ENCODE measurements at regions not wholly inside any gene's neighbourhood (a gene's known extent, or its start where the extent isn't known, plus 50 kb on each side); places are given as distances from the start of the nearest gene placed in this dataset.
"Not testable (repeated sequence)": the region's sequence is repeated elsewhere in the genome, so short reads cannot be mapped to it uniquely, and the experiment has no call there.

DNA sequence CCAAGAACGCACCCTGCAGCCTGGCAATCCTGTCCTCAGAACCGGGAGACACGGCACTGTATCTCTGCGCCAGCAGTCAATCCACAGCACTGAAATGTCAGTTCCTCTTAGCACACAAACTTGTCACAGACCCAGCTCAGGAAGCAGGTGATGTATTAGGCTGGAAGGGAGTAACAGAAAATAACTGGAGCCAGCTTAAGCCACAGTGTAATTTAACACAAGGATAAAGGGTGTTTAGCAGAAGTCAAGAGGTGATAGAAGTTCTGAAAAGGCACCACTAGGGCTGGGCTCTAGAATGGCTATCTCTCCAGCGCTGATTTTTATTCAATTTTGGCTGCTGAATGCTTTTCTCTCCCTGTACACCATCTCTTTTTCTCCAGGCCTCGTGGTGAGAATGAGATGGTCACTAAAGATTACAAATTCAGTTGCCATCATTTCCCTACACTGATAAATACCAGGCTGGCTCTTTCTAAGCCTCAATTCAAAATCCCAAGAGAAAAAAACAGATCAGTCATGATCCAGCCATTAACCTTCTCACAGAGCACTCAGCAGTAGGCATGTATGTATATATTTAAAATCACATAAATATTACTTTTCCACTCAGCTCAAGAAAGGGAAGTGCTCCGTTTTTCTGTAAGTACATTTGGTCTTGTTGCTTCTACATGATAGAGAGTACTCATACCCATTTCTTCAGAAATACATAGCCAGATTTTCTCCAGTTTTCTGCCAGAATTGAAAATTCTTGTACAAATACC lies 102.7 kb upstream of the PRSS1 start:
- peak overlapping the region; percentile 82 for H3K4me3 Mint-ChIP-seq
- peaks cover 28% of the 10 kb centered on the region for H3K27me3 Mint-ChIP-seq
- no peaks in the 10 kb centered on the region for H3K36me3 Mint-ChIP-seq (ENCODE audit: low read depth)
- ChIA-PET POLR2A (interaction anchor here (0.9 to 2.0 kb wide), 3 partner anchors 9 to 161 kb away, joined by 3 to 13 read pairs (median 5); no protein-coding TSS in a partner anchor), CTCF (no interaction called here)
- no peaks in the 10 kb centered on the region for H3K36me3 ChIP-seq (ENCODE audit: insufficient read depth, low read length)
- H3K27ac Mint-ChIP-seq = peak overlapping the region; percentile 86
- H3K9me3 ChIP-seq (ENCODE audit: control insufficient read depth in 1 of 2, insufficient read depth in 1 of 2, low read length in 2 of 2) = no peaks in the 10 kb centered on the region
- H3K4me3 ChIP-seq (ENCODE audit: low read length) = peak overlapping the region; percentile 35
- intact Hi-C loops (cut with DNase I, micrococcal nuclease) = no loop called here
- no peak overlapping the region for H3K27ac ChIP-seq (ENCODE audit: low read depth in 1 of 2, low read length in 2 of 2)
- H3K27me3 ChIP-seq (ENCODE audit: control insufficient read depth in 1 of 2, insufficient read depth in 2 of 2, low read length in 2 of 2) = no peaks in the 10 kb centered on the region
- TF ChIP-seq, protein P1, sequence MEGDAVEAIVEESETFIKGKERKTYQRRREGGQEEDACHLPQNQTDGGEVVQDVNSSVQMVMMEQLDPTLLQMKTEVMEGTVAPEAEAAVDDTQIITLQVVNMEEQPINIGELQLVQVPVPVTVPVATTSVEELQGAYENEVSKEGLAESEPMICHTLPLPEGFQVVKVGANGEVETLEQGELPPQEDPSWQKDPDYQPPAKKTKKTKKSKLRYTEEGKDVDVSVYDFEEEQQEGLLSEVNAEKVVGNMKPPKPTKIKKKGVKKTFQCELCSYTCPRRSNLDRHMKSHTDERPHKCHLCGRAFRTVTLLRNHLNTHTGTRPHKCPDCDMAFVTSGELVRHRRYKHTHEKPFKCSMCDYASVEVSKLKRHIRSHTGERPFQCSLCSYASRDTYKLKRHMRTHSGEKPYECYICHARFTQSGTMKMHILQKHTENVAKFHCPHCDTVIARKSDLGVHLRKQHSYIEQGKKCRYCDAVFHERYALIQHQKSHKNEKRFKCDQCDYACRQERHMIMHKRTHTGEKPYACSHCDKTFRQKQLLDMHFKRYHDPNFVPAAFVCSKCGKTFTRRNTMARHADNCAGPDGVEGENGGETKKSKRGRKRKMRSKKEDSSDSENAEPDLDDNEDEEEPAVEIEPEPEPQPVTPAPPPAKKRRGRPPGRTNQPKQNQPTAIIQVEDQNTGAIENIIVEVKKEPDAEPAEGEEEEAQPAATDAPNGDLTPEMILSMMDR (IDR thresholded peaks at IDR 0.05) = no peak
- peaks cover 24% of the 10 kb centered on the region for H3K4me1 Mint-ChIP-seq (ENCODE audit: low read depth)
- no peaks in the 10 kb centered on the region for H3K9me3 Mint-ChIP-seq
- DNase-seq (no peak), ATAC-seq (ENCODE audit: poor library complexity) (peak; percentile 66)
- no peaks in the 10 kb centered on the region for H3K4me1 ChIP-seq (ENCODE audit: insufficient read depth, low read length)

DNA sequence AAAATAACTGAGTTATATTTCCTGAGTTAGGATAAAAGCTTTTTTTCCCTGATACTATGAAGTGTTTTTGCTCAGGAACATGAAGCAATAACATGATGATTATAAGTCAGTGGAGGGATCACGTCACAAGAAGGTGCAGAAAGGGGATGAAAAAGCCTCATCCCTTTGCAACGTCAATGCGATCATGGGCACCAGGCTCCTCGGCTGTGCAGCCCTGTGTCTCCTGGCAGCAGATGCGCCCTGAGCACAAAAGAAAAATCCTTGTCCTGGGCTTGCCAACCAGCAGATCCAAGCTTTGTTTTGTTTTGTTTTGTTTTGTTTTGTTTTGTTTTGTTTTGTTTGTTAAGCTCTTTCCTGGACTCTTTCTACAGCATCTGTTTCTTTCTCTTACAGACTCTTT lies 103.5 kb upstream of the PRSS1 start:
- H3K36me3 Mint-ChIP-seq (ENCODE audit: low read depth) = no peaks in the 10 kb centered on the region
- no peaks in the 10 kb centered on the region for H3K9me3 Mint-ChIP-seq
- H3K4me1 Mint-ChIP-seq (ENCODE audit: low read depth) = peaks cover 25% of the 10 kb centered on the region
- H3K27ac Mint-ChIP-seq = peak overlapping the region; percentile 86
- ATAC-seq (ENCODE audit: poor library complexity) (peak; percentile 68), DNase-seq (peak in 3 of 14 experiments; percentile 9 to 31 (median 26))
- no peaks in the 10 kb centered on the region for H3K27me3 ChIP-seq (ENCODE audit: control insufficient read depth in 1 of 2, insufficient read depth in 2 of 2, low read length in 2 of 2)
- TF ChIP-seq, protein P1 (IDR thresholded peaks at IDR 0.05) = no peak
- ChIA-PET CTCF (no interaction called here), POLR2A (interaction anchor here (0.8 to 2.0 kb wide), 4 partner anchors 9 to 162 kb away, joined by 3 to 13 read pairs (median 4); no protein-coding TSS in a partner anchor)
- no peaks in the 10 kb centered on the region for H3K4me1 ChIP-seq (ENCODE audit: insufficient read depth, low read length)
- H3K9me3 ChIP-seq (ENCODE audit: control insufficient read depth in 1 of 2, insufficient read depth in 1 of 2, low read length in 2 of 2) = no peaks in the 10 kb centered on the region
- H3K4me3 ChIP-seq (ENCODE audit: low read length) = peak overlapping the region; percentile 35
- intact Hi-C loops (cut with DNase I, micrococcal nuclease) = no loop called here
- H3K4me3 Mint-ChIP-seq = peak overlapping the region; percentile 82
- H3K27me3 Mint-ChIP-seq = peaks cover 28% of the 10 kb centered on the region
- no peak overlapping the region for H3K27ac ChIP-seq (ENCODE audit: low read depth in 1 of 2, low read length in 2 of 2)
- H3K36me3 ChIP-seq (ENCODE audit: insufficient read depth, low read length) = no peaks in the 10 kb centered on the region

DNA sequence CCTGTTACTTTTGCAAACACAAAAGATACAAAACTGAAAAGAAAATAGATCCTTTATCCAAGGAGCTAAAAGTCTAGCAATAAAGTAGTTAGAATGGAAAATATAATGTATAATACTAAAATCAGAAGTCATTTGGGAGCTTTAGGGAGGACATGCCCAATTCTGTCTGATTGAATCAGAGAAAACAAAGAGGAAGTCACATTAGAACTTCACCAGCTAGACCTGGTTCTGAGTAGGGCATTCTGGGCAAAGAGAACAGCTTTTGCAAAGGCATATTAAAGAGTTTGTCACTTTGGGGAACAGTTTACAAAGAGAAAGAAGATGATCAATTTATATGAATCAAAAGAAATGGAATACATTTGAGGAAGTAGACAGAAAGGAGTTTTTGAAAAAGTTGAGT lies 107.0 kb upstream of the PRSS1 start:
- ChIA-PET CTCF (no interaction called here), POLR2A (interaction anchor here (0.7 to 1.5 kb wide), 4 partner anchors 9 to 154 kb away, joined by 3 to 6 read pairs (median 4); no protein-coding TSS in a partner anchor)
- Histone ChIP-seq H3K27ac (ENCODE audit: low read depth in 1 of 2, low read length in 2 of 2) (no peak overlapping the region), H3K4me1 (ENCODE audit: insufficient read depth, low read length) (no peaks in the 10 kb centered on the region), H3K27me3 (ENCODE audit: control insufficient read depth in 1 of 2, insufficient read depth in 2 of 2, low read length in 2 of 2) (no peaks in the 10 kb centered on the region), H3K4me3 (ENCODE audit: low read length) (no peak overlapping the region), H3K9me3 (ENCODE audit: control insufficient read depth in 1 of 2, insufficient read depth in 1 of 2, low read length in 2 of 2) (no peaks in the 10 kb centered on the region), H3K36me3 (ENCODE audit: insufficient read depth, low read length) (no peaks in the 10 kb centered on the region)
- ATAC-seq (ENCODE audit: poor library complexity) = no peak
- Mint-ChIP-seq H3K36me3 (ENCODE audit: low read depth) (no peaks in the 10 kb centered on the region), H3K4me3 (no peak overlapping the region), H3K9me3 (no peaks in the 10 kb centered on the region), H3K4me1 (ENCODE audit: low read depth) (peaks cover 42% of the 10 kb centered on the region), H3K27ac (peak overlapping the region; percentile 84), H3K27me3 (peaks cover 28% of the 10 kb centered on the region)
- TF ChIP-seq, protein P1 (IDR thresholded peaks at IDR 0.05) = no peak
- no peak for DNase-seq
- intact Hi-C loops (cut with DNase I, micrococcal nuclease) = no loop called here

DNA sequence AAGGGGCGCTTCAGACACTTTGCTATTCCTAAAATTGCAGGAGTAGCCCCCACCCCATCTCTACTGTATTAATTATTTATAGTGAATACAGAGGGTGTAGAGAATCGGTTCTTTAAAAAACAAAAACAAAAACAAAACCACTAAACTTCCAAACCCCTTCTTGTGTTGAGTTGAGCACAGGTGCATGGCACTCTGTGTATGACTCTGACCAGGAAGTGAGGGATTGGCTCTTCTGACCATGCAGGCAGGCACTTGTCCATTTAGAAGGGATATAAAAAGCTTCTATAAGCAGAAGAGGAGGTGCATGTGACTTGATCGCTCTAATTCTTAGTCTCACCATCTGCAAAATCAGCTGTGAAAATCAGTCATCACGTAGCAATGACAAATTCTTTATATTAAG lies 108.0 kb upstream of the PRSS1 start:
- ATAC-seq (ENCODE audit: poor library complexity); DNase-seq; H3K9me3 Mint-ChIP-seq; H3K36me3 ChIP-seq (ENCODE audit: insufficient read depth, low read length); H3K27me3 ChIP-seq (ENCODE audit: control insufficient read depth in 1 of 2, insufficient read depth in 2 of 2, low read length in 2 of 2); H3K9me3 ChIP-seq (ENCODE audit: control insufficient read depth in 1 of 2, insufficient read depth in 1 of 2, low read length in 2 of 2); H3K36me3 Mint-ChIP-seq (ENCODE audit: low read depth); H3K4me1 ChIP-seq (ENCODE audit: insufficient read depth, low read length); intact Hi-C loops (cut with DNase I, micrococcal nuclease); H3K4me3 ChIP-seq (ENCODE audit: low read length); CTCF ChIA-PET; H3K4me3 Mint-ChIP-seq; H3K27ac ChIP-seq (ENCODE audit: low read depth in 1 of 2, low read length in 2 of 2): not testable (repeated sequence)
- Mint-ChIP-seq H3K27ac (peak overlapping the region; percentile 84), H3K27me3 (peaks cover 23% of the 10 kb centered on the region), H3K4me1 (ENCODE audit: low read depth) (peaks cover 42% of the 10 kb centered on the region)
- POLR2A ChIA-PET = interaction anchor here (0.6 to 1.1 kb wide), 3 partner anchors 80 to 215 kb away, joined by 3 to 4 read pairs (median 3); no protein-coding TSS in a partner anchor
